Gastroesophageal sphincter (tissue), 3 donors: ENCODE measurements at regions not wholly inside any gene's neighbourhood (a gene's known extent, or its start where the extent isn't known, plus 50 kb on each side); places are given as distances from the start of the nearest gene placed in this dataset.
A peak's percentile ranks its signal among the peaks of the same experiment; 100 is the strongest.

Experiments used
- EP300 ChIP-seq: sonication (generic); formaldehyde crosslinking; IDR thresholded peaks from one replicate; pipeline ENCODE4 v1.6.1; 2017; ENCODE audit warnings: antibody characterized with exemption, mild to moderate bottlenecking
- POLR2A ChIP-seq, 2 donors: fragments of 450-650 bp; IDR thresholded peaks; one replicate each; pipeline ENCODE4 v1.6.1; 2017; ENCODE audit warnings: antibody characterized with exemption in 2 of 2, mild to moderate bottlenecking in 2 of 2, moderate library complexity in 1 of 2
- POLR2AphosphoS5 ChIP-seq: sonication (generic); formaldehyde crosslinking; IDR thresholded peaks from one replicate; pipeline ENCODE4 v1.6.1; 2017; ENCODE audit warnings: antibody characterized with exemption
- TF ChIP-seq, protein P1 (sequence below), 4 experiments: fragments of 200-600 bp in 2 of 4; fragments of 450-650 bp in 2 of 4; sonication (generic) in 1 of 4; IDR thresholded peaks; one replicate each; pipeline ENCODE4 v1.5.1; 2017 to 2019; ENCODE audit warnings: antibody characterized with exemption in 4 of 4, mild to moderate bottlenecking in 2 of 4, moderate library complexity in 2 of 4

DNA sequence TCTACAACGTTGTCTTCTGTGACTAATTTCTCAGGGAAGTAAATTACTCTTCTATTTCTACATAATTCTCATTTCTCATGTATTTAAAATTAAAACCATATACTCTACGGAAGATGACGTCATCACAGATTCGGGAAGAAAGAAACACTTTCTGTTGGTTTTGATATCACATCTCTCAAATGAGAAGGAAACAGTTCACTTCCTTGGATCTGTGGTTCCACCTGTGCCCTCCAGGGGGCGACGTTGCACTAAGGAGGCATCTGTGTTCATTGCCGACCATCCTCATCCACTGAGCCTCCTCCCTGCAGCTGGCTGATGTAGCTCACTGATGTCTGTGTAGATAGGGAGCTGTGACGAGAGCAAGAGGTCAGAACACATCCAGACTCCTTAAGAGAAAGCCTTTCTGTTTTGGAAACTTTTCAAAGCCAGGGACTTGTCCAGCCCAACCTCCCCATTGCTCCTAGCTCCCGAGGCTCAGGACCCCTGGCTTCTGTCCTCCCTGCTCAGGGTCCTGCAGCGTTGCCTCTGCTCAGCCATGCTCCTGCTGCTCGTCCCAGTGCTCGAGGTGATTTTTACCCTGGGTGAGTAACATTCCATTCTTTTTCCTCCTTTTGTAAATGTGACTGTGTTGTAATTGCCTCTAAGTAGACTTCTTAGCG is 172.7 kb upstream of the OR4E1 start:
- TF ChIP-seq, protein P1, sequence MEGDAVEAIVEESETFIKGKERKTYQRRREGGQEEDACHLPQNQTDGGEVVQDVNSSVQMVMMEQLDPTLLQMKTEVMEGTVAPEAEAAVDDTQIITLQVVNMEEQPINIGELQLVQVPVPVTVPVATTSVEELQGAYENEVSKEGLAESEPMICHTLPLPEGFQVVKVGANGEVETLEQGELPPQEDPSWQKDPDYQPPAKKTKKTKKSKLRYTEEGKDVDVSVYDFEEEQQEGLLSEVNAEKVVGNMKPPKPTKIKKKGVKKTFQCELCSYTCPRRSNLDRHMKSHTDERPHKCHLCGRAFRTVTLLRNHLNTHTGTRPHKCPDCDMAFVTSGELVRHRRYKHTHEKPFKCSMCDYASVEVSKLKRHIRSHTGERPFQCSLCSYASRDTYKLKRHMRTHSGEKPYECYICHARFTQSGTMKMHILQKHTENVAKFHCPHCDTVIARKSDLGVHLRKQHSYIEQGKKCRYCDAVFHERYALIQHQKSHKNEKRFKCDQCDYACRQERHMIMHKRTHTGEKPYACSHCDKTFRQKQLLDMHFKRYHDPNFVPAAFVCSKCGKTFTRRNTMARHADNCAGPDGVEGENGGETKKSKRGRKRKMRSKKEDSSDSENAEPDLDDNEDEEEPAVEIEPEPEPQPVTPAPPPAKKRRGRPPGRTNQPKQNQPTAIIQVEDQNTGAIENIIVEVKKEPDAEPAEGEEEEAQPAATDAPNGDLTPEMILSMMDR (IDR thresholded peaks at IDR 0.05), result peak in 1 of 4 experiments; percentile 33
- no peak for TF ChIP-seq POLR2A (IDR thresholded peaks at IDR 0.05)
- no peak for TF ChIP-seq POLR2AphosphoS5
- no peak for TF ChIP-seq EP300
